H1 (cell line): ENCODE measurements at regions not wholly inside any gene's neighbourhood (a gene's known extent, or its start where the extent isn't known, plus 50 kb on each side); places are given as distances from the start of the nearest gene placed in this dataset.

Experiments used
- CTCF ChIA-PET: fragments of 300-600 bp; sonication (Branson Sonifier 250); formaldehyde crosslinking; loops from one replicate; lab custom pipeline; 2021; ENCODE audit not compliant: partially characterized antibody; lab: Charles Lee
- POLR2A ChIA-PET: fragments of 300-600 bp; sonication (Branson Sonifier 250); formaldehyde crosslinking; loops from one replicate; lab custom pipeline; 2021; ENCODE audit warnings: inconsistent platforms; ENCODE audit not compliant: partially characterized antibody; lab: Charles Lee
- DNase-seq, 2 experiments: peaks; one replicate each; pipeline versions ENCODE4 v3.0.0 to v3.0.0-alpha.2; 2010 to 2022; ENCODE audit warnings: low spot score in 2 of 2, low read depth in 1 of 2, mixed read lengths in 1 of 2
- FAIRE-seq: peaks from 2 replicates; lab custom pipeline; 2011; peaks lifted over from hg19 to GRCh38; lab: Jason Lieb, UNC
- H2AFZ ChIP-seq: 2 replicates; pipeline ENCODE4 v1.8.1; 2012; ENCODE audit warnings: low read length, inconsistent platforms
- H2AK5ac ChIP-seq: 2 replicates; pipeline ENCODE4 v1.6.1; 2013; ENCODE audit warnings: low read depth, low read length
- H2BK120ac ChIP-seq: replicated peaks from 2 replicates; pipeline ENCODE3; 2013; ENCODE audit warnings: low read depth, low read length, inconsistent platforms
- H2BK12ac ChIP-seq: 2 replicates; pipeline ENCODE4 v1.6.1; 2013; ENCODE audit warnings: low read depth, low read length
- H2BK15ac ChIP-seq: 2 replicates; pipeline ENCODE4 v1.6.1; 2013; ENCODE audit warnings: low read length
- H2BK20ac ChIP-seq: 2 replicates; pipeline ENCODE4 v1.6.1; 2013; ENCODE audit warnings: low read length
- H2BK5ac ChIP-seq: 2 replicates; pipeline ENCODE4 v1.6.1; 2013; ENCODE audit warnings: low read depth, low read length
- H3K14ac ChIP-seq: 2 replicates; pipeline ENCODE4 v1.6.1; 2013; ENCODE audit warnings: inconsistent platforms; ENCODE audit not compliant: insufficient read length
- H3K18ac ChIP-seq: 2 replicates; pipeline ENCODE4 v1.6.1; 2013; ENCODE audit warnings: low read length; ENCODE audit errors: extremely low read depth
- H3K23ac ChIP-seq: 2 replicates; pipeline ENCODE4 v1.6.1; 2013; ENCODE audit warnings: inconsistent platforms; ENCODE audit not compliant: insufficient read length
- H3K23me2 ChIP-seq: 2 replicates; pipeline ENCODE4 v1.6.1; 2013; ENCODE audit warnings: low read depth, low read length
- H3K27ac ChIP-seq: 2 replicates; pipeline ENCODE4 v1.6.1; 2011; ENCODE audit warnings: low read depth, low read length, inconsistent platforms
- H3K27me3 ChIP-seq, 4 experiments: replicated peaks in 1 of 4; 1 replicate in 1 of 4; 2 replicates in 3 of 4; pipeline versions ENCODE4 v1.6.1 to v1.8.1; 2011 to 2013; ENCODE audit warnings: low read length in 3 of 4, mild to moderate bottlenecking in 3 of 4, inconsistent platforms in 2 of 4, mixed read lengths in 2 of 4, moderate library complexity in 1 of 4; ENCODE audit not compliant: control insufficient read depth in 3 of 4, insufficient read depth in 3 of 4; ENCODE audit errors: extremely low read depth in 1 of 4
- H3K36me3 ChIP-seq, 4 experiments: 2 replicates each; pipeline versions ENCODE4 v1.6.1 to v1.8.1; 2011 to 2013; ENCODE audit warnings: mild to moderate bottlenecking in 4 of 4, low read length in 3 of 4, moderate library complexity in 2 of 4, control low read depth in 1 of 4, inconsistent platforms in 1 of 4; ENCODE audit not compliant: insufficient read depth in 4 of 4, control insufficient read depth in 2 of 4
- H3K4ac ChIP-seq: replicated peaks from 2 replicates; pipeline ENCODE3; 2013; ENCODE audit warnings: low read length, low read depth, mixed read lengths, inconsistent platforms; ENCODE audit not compliant: insufficient read length
- H3K4me1 ChIP-seq, 4 experiments: replicated peaks in 1 of 4; 1 replicate in 1 of 4; 2 replicates in 3 of 4; pipeline versions ENCODE4 v1.6.1 to v1.8.1; 2011 to 2013; ENCODE audit warnings: low read length in 3 of 4, inconsistent platforms in 2 of 4, mixed read lengths in 1 of 4; ENCODE audit not compliant: insufficient read depth in 4 of 4, control insufficient read depth in 3 of 4
- H3K4me2 ChIP-seq, 2 experiments: 2 replicates each; pipeline versions ENCODE4 v1.6.1 to v1.8.1; 2011 to 2013; ENCODE audit warnings: low read depth in 2 of 2, low read length in 2 of 2, control low read depth in 1 of 2, inconsistent platforms in 1 of 2, mild to moderate bottlenecking in 1 of 2; ENCODE audit not compliant: insufficient read depth in 1 of 2
- H3K4me3 ChIP-seq, 4 experiments: fragments of 200-600, 300-600 bp in 1 of 4; sonication (generic), shearing (Covaris generic), sonication (Bioruptor Twin) in 1 of 4; 2 replicates each; pipeline versions ENCODE4 v1.5.1 to v1.8.1; 2011 to 2016; ENCODE audit warnings: low read length in 4 of 4, low read depth in 3 of 4, control low read depth in 2 of 4, inconsistent platforms in 2 of 4, mild to moderate bottlenecking in 2 of 4, mixed read lengths in 1 of 4, moderate library complexity in 1 of 4; ENCODE audit not compliant: insufficient read depth in 2 of 4; ENCODE audit errors: extremely low read depth in 1 of 4
- H3K56ac ChIP-seq: replicated peaks from 2 replicates; pipeline ENCODE3; 2013; ENCODE audit warnings: low read depth, mild to moderate bottlenecking, mixed read lengths, low read length, inconsistent platforms; ENCODE audit not compliant: insufficient read length
- H3K79me1 ChIP-seq: 2 replicates; pipeline ENCODE4 v1.6.1; 2013; ENCODE audit warnings: low read depth, low read length, control low read depth
- H3K79me2 ChIP-seq, 2 experiments: 2 replicates each; pipeline versions ENCODE4 v1.6.1 to v1.8.1; 2012 to 2013; ENCODE audit warnings: low read length in 2 of 2, mild to moderate bottlenecking in 2 of 2, inconsistent platforms in 1 of 2; ENCODE audit not compliant: insufficient read depth in 2 of 2, control insufficient read depth in 1 of 2
- H3K9ac ChIP-seq, 4 experiments: replicated peaks in 1 of 4; 1 replicate in 1 of 4; 2 replicates in 3 of 4; pipeline versions ENCODE4 v1.6.1 to v1.8.1; 2011 to 2013; ENCODE audit warnings: low read depth in 3 of 4, low read length in 3 of 4, control low read depth in 2 of 4, mild to moderate bottlenecking in 2 of 4, moderate library complexity in 2 of 4, inconsistent platforms in 1 of 4; ENCODE audit errors: extremely low read depth in 1 of 4
- H3K9me3 ChIP-seq, 2 experiments: 2 replicates each; pipeline versions ENCODE4 v1.6.1 to v1.8.1; 2012 to 2013; ENCODE audit warnings: mild to moderate bottlenecking in 2 of 2, moderate library complexity in 2 of 2, control low read depth in 1 of 2, inconsistent platforms in 1 of 2, low read depth in 1 of 2, low read length in 1 of 2, mixed read lengths in 1 of 2; ENCODE audit not compliant: insufficient read depth in 2 of 2
- H4K20me1 ChIP-seq, 2 experiments: replicated peaks in 1 of 2; 2 replicates each; pipeline versions ENCODE3 to v1.8.1; 2011 to 2013; ENCODE audit warnings: inconsistent platforms in 2 of 2, low read length in 2 of 2, mild to moderate bottlenecking in 1 of 2; ENCODE audit not compliant: insufficient read depth in 2 of 2, control insufficient read depth in 1 of 2
- H4K5ac ChIP-seq: 2 replicates; pipeline ENCODE4 v1.6.1; 2013; ENCODE audit warnings: low read length, low read depth, mixed read lengths, inconsistent platforms; ENCODE audit not compliant: insufficient read length
- H4K8ac ChIP-seq: 2 replicates; pipeline ENCODE4 v1.8.0; 2013; ENCODE audit warnings: mild to moderate bottlenecking, moderate library complexity, low read length, inconsistent platforms; ENCODE audit not compliant: insufficient read depth; ENCODE audit errors: extremely low read depth
- H4K91ac ChIP-seq: replicated peaks from 2 replicates; pipeline ENCODE3; 2013; ENCODE audit warnings: low read length, mixed read lengths, inconsistent platforms; ENCODE audit not compliant: insufficient read length
- BRCA1 ChIP-seq: IDR thresholded peaks from 2 replicates; pipeline ENCODE4 v1.6.1; 2012; ENCODE audit warnings: low read depth, low read length, improper control_type of control experiment
- CHD2 ChIP-seq: IDR thresholded peaks from 2 replicates; pipeline ENCODE4 v1.6.1; 2012; ENCODE audit warnings: low read length, improper control_type of control experiment
- MAFK ChIP-seq: IDR thresholded peaks from 2 replicates; pipeline ENCODE4 v1.6.1; 2012; ENCODE audit warnings: low read depth, mild to moderate bottlenecking, improper control_type of control experiment, low read length
- SP2 ChIP-seq: IDR thresholded peaks from 2 replicates; pipeline ENCODE4 v1.6.1; 2012; ENCODE audit warnings: mild to moderate bottlenecking, low read length, inconsistent platforms
- WGBS, 2 experiments: shearing (Covaris generic) in 1 of 2; methylation state at CpG; one replicate each; pipeline versions ENCODE4 v1.1.6 to v1.1.7; 2013 to 2015; ENCODE audit warnings: low lambda C conversion rate in 2 of 2, mixed read lengths in 2 of 2, inconsistent platforms in 1 of 2, low coverage in 1 of 2, missing lambda C conversion rate in 1 of 2; ENCODE audit not compliant: insufficient replicate concordance in 2 of 2, insufficient coverage in 1 of 2, insufficient read length in 1 of 2; ENCODE audit errors: extremely low coverage in 1 of 2, missing lambda C conversion rate in 1 of 2; 5-methylcytosine and 5-hydroxymethylcytosine counted together

DNA sequence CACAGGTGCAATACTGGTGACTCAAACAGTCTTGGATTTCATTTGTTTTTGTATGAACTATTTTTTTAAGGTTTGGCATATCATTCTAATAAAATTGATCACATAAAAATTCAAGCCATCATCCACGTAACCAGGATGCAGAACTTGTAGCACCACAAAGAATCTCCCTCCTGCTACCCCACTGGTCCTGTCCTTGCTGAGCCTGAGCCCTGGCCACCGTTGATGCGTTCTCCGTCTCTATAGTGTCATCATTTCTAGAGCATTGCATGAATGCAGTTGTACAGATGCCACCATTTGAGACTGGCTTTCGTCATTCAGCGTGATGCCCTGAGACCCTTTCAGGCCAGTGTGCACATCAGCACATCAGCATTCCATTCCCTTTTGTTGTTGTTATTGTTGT lies 273.5 kb downstream of the TCERG1L start:
- H2BK120ac ChIP-seq, result no peak overlapping the region
- H3K79me1 ChIP-seq, result no peaks in the 10 kb centered on the region
- no peak overlapping the region for H3K18ac ChIP-seq
- H4K20me1 ChIP-seq, result no peaks in the 10 kb centered on the region
- no peak overlapping the region for H3K23ac ChIP-seq
- H2BK20ac ChIP-seq, result no peak overlapping the region
- no peak overlapping the region for H3K56ac ChIP-seq
- H4K8ac ChIP-seq, result no peak overlapping the region
- peaks cover 1% of the 10 kb centered on the region; the same call in 1 of the 2 replicates for H3K23me2 ChIP-seq
- peaks cover 0 to 3% (median 0%) of the 10 kb centered on the region in 4 experiments; a peak in 2 of 7 replicates for H3K27me3 ChIP-seq
- H3K4me2 ChIP-seq, result no peak overlapping the region
- no peak overlapping the region for H3K4me3 ChIP-seq
- H2BK12ac ChIP-seq, result no peak overlapping the region
- no peaks in the 10 kb centered on the region for H3K79me2 ChIP-seq
- no peak for FAIRE-seq
- TF ChIP-seq BRCA1 (no peak), SP2 (no peak), CHD2 (no peak), MAFK (no peak)
- TF ChIP-seq, all 59 proteins: peak for 0
- Histone ChIP-seq H2AFZ (no peak overlapping the region), H3K14ac (no peak overlapping the region), H2BK15ac (no peak overlapping the region), H3K4me1 (peaks cover 0 to 5% (median 0%) of the 10 kb centered on the region in 4 experiments; a peak in 3 of 7 replicates), H3K9me3 (no peaks in the 10 kb centered on the region), H2AK5ac (no peak overlapping the region), H3K4ac (no peak overlapping the region), H4K5ac (no peak overlapping the region), H3K36me3 (no peaks in the 10 kb centered on the region), H3K9ac (no peak overlapping the region), H3K27ac (no peak overlapping the region), H2BK5ac (no peak overlapping the region), H4K91ac (no peak overlapping the region)
- DNase-seq, result no peak
- WGBS, 2 experiments, result 91% methylated on average over 6 of the region's 6 CpGs; no CpG with 5 or more reads in 1 of the 2 experiments
- POLR2A ChIA-PET, result interaction anchor here (0.8 kb wide), 1 partner anchor 11 kb away, joined by 3 read pairs; no protein-coding TSS in a partner anchor
- CTCF ChIA-PET, result interaction anchor here (0.6 kb wide), 1 partner anchor 228 kb away, joined by 3 read pairs; no protein-coding TSS in a partner anchor
